ENCODE measurements at regions not wholly inside any gene's neighbourhood (a gene's known extent, or its start where the extent isn't known, plus 50 kb on each side); places are given as distances from the start of the nearest gene placed in this dataset.
"Not testable (repeated sequence)": the region's sequence is repeated elsewhere in the genome, so short reads cannot be mapped to it uniquely, and the experiment has no call there.

DNA sequence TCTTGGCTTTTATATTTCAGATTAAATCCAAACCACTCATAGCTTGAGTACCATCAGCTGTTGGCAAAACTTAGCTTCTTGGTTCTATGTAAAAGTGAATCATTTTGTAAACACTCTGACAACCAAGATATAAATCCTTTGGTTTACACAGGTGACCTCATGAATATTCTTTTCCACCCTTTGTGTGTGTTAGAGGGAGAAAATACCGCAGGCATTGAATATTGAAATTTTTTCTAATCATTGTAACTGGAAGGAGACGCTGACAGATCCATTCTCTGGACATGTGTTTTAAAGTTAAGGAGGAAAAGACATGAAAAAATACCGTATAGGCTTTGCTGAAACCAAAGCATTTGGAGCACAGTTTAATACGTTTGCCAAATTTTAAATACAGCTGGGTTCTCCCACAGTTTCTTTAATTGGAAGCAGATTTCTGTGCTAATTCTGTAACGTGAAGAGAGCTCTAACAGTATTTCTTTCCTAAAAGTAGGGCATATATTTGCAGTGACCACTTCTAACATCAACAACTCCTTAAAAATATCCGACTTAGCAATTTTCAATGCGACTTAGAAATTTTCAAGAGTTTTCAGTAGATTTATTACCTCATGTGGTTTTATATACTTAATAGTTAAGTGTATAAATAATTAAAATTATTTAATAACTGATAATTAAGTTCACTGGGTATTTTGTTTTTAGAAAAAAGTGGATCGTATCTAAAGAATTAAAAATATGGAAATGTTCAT, 388.2 kb downstream of the USP25 start:
- DNase-seq: no peak

DNA sequence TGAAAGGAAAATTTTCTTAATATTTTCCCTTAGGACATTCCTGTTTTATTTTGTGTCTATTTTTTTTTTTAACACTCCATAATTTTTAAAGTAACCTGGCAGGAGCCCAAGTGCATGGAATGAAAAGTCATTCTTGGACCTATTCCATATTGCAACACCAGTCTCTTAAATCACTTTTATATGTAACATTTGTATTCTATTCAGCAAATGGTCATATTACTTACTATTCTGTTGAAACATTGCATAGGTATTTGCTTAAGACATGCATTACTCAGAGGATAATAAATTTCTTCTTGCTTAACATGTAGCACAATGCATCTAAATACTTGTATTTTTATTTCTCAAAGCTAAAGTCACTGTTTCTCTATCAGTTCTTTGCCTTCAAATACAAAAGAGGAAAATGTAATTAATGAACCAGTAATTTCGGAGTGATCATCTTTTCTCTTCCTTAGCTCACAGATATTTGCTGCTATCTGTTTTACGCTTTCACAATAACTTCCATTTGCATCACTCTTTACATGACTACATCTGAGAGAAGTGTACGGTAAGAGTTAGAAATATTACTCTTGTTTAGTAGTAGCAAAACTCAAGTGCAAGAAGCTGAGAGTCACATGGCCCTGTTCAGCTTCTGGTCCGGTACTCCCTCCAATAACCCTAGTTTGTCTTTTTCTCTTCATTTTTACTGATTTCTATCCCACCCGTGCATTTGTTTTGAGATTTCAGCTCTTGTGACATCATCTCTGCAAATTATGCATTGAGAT, 394.8 kb downstream of the USP25 start:
- DNase-seq: no peak

DNA sequence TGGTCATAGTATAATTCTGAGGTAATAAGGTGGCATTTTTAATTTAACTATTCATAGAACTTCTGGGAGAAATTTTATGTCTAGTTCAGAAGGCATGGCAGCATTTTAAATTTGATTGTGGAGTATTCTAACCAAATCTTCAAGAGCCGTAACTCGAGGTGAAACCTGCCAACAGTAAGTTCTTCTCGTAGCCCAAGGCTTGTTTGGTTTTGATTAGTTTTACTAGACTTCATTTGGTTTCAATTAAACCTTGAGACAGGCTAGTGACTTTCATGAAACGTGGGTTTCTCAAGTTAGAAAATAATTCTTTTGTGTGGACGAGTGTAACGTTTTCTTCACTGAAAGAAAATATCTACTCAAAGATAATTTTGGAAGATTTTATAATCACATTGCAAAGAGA, 395.5 kb downstream of the USP25 start:
- no peak for DNase-seq

DNA sequence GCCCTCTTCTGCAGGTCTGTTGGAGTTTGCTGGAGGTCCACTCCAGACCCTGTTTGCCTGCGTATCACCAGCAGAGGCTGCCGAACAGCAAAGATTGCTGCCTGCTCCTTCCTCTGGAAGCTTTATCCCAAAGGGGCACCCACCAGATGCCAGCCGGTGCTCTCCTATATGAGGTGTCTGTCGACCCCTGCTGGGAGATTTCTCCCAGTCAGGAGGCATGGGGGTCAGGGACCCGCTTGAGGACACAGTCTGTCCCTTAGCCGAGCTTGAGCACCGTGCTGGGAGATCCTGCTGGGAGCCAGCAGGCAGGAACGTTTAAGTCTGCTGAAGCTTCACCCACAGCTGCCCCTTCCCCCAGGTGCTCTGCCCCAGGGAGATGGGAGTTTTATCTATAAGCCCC, 402.7 kb downstream of the USP25 start:
- DNase-seq: not testable (repeated sequence)

DNA sequence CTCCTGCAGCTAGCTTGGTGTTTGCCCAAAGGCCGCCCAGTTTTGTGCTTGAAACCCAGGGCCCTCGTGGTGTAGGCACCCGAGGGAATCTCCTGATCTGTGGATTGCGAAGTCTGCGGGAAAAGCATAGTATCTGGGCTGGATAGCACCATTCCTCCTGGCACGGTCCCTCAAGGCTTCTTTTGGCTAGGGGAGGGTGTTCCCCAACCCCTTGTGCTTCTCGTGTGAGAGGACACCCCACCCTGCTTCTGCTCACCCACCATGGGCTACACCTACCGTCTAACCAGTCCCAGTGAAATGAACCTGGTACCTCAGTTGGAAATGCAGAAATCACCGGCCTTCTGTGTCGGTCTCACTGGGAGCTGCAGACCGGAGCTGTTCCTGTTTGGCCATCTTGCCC, 403.5 kb downstream of the USP25 start:
- no peak for DNase-seq

DNA sequence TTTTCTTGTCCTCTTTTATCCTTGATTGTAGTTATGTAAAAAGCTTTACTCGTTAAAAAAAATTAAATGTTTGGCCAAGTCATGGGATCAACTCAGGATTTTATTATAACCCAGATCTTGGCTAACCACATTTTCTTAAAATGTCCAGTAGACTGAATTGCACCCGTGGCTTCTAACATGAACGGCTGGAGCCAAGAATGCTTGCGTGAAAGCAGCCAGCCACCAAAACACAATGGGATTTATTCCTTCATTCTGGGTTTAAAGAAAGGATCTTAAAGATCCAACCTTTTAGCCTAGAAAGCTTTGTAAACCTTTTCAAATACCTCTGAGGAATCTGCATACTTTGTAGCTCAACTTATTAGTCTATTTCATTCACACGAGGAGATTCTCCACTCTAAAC, 404.4 kb downstream of the USP25 start:
- no peak for DNase-seq

DNA sequence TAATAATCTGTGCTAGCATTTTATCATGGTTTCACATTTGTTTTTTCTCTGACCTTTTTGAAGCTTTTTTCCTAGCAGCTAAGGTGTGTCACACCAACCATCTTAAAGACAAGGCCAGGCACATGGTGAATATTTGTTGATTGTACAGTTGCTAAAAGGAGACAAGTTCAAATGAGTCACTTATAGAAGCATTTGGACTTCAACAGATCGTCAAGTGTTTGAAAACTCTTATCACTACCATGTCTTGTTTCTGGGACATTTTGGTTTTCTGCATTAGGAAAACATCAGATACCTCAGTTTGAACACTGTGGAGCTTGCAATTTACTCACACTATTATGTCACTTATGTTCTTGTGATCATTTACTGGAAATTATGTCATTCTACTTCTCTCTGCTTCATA, 407.3 kb downstream of the USP25 start:
- no peak for DNase-seq

DNA sequence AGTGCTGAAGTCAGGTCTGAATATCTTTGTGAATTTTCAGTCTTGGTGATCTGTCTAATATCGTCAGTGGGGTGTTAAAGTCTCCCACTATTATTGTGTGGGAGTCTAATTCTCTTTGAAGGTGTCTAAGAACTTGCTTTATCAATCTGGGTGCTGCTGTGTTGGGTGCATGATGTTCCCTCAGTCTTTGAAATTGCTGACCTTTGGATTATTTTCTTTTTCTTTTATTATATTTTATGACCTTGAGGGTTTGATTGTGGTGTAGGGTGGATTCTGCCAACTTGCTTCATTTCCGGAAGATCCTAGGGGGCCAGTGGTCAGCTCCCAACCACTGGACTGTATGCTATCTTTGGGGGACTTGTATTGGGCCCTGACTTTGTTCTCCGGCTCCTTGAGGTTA, 415.3 kb downstream of the USP25 start:
- no peak for DNase-seq

DNA sequence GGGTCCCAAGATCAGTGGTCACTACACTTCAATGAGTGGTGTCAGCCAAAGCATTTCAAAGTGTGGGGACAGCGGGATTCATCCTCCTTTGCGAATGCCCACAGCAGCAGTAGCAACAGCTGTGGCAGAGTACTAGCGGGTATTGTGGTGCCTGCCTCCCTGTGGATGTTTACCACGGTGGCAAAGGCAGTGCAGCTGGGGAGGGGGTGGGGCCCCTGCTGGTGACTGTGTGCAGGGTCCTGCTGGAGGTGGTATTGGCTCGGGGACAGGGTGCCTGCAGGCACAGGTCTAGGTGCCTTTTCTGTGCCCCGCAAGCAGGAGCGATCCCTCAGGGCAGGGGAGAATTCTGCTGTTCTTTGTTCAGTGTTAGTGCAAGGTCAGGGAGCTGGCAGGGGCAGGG, 415.7 kb downstream of the USP25 start:
- no peak for DNase-seq

DNA sequence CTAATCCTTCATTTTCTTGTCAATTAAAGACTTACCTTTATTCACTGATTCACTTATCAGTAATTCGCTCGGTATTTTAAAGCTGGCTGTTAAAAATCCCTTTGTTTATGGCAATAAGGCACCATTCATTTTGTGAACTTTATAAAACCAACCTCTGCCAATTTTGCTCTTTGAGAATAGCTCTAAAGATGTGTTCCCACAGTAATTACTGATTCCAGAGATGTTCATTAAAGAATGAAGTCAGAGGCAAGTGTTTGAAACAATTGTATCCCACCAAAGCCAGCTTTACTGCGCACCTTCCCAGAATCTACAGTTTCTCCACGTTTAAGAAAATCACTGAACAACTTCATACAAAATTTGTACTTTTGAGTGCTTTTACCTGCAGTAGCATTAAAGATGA, 424.5 kb downstream of the USP25 start:
- DNase-seq: no peak

DNA sequence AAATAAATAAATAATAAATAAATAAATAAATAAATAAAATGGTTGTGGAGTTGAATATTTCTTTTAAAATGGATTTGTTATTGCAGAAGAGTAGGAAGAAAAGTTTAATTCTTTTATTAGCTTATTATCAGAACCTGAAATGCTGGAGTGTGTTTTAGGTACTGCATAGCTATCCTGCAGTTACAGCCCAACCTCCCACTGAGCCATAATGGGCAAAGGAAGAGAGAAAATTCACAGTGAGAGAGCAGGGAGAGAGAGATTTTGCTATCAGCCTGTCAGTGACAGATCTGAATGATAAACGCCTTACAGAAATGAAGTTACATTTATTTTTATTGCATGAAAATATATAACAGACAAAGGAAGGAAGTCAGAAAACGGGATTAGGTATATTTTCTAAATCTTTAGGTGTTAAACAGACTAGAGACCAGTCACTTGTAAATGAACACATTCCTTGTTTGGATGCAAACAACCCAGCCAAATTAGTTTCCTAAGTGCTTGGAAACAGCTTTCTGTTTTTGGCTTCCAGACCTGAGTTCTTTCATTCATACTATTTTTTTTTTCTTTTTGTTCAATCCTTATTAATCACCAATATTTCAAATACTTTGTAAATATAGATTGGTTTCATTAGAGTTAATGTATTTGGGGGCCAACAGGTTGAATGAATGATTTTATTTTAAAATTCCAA, 425.3 kb downstream of the USP25 start:
- DNase-seq: no peak

DNA sequence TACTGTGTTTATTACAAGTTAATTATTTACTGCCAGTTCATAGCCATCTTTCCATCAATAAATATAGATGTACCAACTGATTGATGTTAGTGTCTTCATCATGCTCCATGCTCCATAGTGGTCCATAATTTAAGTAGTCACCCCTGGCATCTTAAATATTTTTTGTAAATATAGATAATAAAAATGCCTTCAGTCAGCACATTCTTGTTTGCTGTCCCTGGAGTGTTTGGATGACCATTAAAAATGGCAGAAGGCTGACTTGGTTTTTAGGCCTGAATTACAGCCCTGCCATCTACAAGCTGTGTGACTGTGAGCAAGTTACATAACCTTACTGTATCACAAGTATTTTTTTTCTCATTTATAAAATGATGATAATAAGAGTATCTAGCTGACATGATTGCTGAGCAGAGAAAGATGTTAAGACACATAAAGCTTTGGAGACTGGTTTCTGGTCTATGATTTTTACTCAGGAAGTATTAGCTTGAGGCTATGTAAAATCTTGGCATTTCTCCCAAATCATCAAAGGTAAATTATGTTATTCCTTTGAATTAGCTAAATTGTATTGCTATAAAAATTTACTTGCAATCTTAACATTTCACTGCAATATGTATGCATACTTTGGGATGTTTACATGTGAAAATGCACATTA, 427.2 kb downstream of the USP25 start:
- no peak for DNase-seq

DNA sequence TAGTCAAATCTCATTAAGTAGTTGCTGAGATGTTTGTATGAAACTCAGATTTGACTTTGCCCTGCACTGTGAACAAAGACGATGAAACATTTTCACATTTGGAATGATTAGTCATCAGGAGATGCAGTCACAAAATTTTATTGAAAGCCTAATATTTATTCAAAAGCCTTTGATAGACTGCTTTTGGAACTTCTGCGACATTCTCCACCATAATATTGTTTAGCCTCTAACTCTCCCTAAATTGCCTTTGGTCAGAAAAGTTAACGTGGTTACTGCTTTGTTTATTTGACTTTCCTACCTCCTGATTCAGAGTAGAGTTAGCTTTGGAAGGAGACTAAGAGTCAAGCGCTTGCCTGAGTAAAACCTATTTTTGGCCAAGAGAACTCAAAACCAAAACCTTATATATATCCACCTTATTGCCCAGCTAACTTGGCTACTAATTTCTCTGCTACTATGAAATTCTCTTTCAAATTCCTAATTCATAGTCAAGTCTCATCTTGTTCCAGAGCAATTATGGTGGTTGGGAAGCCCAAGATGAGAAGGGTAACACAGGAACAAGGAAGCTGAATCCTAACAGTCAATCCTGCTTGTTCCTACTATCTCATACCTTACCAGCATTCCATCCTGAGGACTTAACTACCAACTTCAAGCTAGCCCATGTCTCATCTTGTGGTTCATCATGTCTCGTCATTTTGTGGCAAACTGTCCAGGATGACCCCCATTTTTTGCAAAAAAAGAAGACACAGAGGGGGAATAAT, 429.6 kb downstream of the USP25 start:
- no peak for DNase-seq

DNA sequence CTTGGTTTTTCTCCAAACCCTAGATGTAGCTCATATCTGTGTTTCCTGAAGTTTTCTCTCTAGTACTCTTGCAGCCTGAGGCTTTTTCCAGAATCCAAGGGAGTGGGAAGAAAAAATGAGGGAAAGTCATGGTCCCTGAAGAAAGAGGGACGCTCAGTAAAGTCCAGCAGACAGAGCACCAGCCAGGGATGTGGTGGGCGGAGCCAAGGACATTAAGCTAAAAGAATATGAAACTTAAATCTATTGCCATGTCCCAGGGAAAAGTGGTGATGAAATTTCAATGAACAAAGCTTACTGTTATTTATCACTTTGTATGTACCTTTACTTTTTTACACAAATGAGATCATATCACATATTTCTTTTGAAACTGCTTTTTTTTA, 430.2 kb downstream of the USP25 start:
- DNase-seq: no peak

DNA sequence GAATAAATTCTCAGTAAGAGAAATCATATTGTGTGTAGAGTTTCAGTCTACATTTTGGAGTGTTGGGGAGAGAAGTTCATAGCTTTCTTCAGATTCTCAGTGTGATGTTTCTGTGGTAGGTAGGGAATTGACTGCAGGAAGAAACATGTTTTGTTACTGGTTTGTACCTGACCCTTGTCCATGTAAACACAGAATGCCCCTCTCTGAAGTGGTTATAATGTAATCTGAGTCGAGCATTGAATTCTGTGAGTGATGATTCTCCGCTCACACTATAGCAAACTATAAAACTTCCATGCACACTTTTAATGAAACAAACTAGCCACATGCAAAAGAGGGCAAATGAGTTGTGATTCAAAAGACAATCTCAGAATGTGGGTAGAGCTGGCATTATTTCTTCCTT, 433.2 kb downstream of the USP25 start:
- DNase-seq: no peak

DNA sequence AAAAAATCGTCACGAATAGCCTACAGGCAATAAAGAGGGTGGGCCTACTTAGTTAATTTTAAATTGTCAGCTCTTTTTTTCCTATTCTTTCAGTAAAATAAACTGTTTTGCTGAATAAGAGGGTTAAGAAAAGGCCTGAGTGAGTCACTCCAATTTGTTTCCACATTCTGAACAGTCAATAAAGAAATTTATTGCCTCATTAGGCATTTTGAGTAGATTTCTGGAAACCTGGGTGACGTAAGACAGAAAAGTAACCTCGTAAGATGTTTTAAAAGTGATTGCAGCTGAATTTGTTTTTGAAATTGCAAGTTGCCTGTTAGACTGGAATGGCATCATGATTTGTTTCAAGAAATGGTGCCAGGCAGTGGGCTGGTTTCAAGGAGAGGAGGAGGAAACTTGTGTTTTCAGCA, 439.3 kb downstream of the USP25 start:
- no peak for DNase-seq

DNA sequence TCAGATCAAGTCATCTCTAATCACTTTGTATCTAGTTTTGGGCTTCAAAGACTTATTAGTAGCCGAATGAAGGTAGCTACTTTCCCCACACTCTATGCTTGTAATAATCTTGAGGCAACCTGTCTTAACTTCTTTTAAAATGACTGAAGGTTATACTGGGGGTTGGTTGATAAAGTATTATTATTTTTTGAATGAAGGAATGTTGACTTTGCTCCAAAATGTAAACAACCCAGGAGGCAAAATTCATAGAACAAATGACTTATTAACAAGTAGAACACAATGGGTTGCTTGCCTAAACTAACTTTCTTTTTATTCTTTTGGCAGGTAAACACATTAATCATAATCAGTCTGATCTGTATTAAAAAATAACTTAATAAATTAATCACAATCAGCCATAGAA, 440.0 kb downstream of the USP25 start:
- no peak for DNase-seq

DNA sequence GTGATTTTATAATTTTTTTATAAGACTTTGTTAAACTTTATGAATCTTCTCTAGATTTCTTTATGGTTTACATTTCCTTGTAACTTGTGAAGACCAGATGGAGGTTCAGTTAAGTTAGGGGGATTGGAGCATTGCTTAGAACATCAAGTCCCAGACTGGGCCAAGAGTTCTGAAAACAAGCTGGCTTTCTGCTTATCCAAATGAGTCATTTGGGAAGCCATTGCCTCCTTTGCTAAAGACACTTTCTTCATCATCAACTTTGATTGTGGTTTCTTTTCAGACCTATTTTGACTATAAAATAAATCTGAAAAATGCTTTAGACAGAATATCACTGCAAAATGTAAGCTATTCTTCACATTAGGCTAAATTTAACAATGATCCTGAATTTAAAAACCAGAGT, 446.8 kb downstream of the USP25 start:
- no peak for DNase-seq

DNA sequence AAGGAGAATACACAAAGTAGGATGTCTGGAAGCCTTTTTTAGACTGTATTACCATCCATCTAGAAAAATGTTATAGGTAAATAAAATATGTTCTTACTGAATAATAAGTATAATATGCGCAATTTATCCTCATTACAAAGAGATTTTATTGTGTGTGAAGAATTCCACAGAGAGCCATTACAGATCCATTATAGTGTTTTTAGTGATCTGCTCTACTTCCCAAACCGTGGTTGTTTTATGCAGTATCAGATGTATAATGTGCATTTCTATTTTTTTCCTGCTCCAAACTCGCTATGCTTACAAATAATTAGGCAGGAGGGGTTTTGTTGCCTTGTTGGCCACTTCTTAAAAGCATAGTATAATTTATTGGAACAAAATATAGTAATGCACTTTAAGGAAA, 447.8 kb downstream of the USP25 start:
- no peak for DNase-seq

DNA sequence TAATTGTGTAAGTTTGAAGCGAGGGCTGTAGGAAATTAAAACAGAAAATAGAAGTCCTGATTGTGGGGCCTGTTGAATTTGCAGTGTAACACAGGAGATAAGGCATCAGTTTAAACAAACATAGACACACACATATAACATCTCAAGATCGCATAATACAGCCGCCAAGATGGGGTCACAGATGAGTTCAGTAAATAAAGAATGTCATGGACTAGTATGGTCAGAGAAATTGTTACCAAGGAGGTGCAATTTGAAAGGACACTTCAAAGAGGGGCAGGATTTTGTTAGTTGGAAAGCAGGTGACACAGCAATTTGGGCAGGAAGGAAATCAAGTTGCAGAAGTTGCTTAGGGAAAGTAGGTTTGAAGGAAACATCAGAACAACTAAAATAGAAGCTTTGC, 450.0 kb downstream of the USP25 start:
- DNase-seq: no peak

DNA sequence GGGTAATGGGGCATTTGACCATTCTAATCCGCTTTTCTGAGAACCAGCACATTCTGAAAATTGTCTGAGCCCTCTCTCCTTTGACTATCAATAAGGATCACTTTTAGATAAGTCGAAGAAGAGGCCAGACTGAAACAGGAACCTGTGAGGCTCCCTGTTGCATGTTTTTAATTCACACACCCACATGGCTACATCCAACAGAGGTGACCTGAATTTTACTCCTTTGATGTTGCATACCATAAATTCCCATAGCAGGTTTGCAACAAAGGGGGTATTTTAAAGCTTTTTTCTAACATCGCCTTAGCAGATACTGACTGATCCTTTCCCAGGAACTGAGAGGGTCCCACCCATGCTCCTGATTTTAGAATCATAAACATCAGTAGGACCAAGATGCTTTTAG, 450.8 kb downstream of the USP25 start:
- DNase-seq: no peak

DNA sequence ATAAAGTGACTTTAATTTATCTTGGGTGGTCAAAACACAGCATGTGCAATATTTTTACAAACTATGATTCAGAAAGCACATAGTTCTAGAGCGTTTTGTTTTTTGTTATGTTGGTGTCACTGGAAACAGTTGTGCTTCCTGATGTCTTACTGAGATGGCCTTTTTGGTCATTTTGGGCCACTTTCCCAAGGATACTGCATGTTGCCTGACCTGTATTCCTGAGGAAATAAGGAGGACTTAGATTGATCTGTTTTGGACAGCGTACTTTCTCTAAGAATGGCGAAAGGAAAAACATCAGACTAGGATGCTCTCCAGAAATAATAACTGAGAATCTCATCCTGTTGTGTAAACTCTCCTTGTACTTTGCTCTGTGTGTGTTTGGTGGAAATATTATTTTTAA, 451.2 kb downstream of the USP25 start:
- DNase-seq: no peak

DNA sequence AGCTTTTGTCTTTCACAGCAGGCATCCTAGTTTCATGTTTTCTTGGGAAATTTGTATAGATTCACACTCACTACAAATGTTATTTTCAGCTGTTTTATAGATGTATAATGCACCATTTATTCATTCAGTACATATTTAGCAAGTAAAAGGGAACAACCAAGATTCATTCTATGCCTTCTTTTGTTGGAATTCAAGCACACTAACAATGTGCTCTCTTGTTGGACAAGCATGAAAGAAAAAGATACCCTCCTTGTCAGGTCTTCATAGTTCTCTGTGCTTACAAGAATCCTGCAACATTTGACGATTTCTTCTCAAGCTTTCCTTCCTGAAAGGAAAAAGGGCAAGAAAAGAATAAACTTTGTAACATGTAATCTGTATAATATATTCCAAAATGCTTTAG, 456.0 kb downstream of the USP25 start:
- no peak for DNase-seq

All from activated CD4-positive, alpha-beta T cell treated with anti-CD3 and anti-CD28 coated beads, Interleukin-2, amount 50 U/mL, for 4 hours (primary cell).